ENCODE measurements at regions not wholly inside any gene's neighbourhood (a gene's known extent, or its start where the extent isn't known, plus 50 kb on each side); places are given as distances from the start of the nearest gene placed in this dataset.
"Not testable (repeated sequence)": the region's sequence is repeated elsewhere in the genome, so short reads cannot be mapped to it uniquely, and the experiment has no call there.

DNA sequence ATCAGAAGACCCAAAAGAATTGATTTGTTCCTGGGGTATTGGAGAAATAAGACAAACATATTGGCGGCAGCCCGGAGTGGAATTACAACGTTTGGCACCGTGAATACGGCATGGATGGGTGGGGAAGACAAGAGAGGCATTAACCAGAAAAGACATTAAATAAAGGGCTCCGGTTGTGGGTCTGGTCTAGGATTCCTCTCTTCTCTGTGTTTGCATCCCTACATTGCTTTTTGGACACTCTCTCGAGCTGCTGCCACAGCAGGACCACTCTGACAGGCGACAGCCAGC, 138.7 kb upstream of the PALM2AKAP2 start:
- Histone ChIP-seq H3K9me3 (replicated peaks in 1 of 3) (no peaks in the 10 kb centered on the region), H3K36me3 (replicated peaks in 1 of 2) (no peaks in the 10 kb centered on the region), H3K27ac (no peak overlapping the region), H3K27me3 (peaks cover 43% of the 10 kb centered on the region), H3K4me1 (replicated peaks in 1 of 2) (peaks cover 7 to 19% of the 10 kb centered on the region in 2 donors), H3K4me3 (peak overlapping the region in 1 of 4 donors; percentile 51)
- intact Hi-C loops (cut with DNase I), result loop anchor here in 1 of 2 donors (10.0 kb wide), 1 partner anchor 67 kb away; no protein-coding TSS in a partner anchor
- no peak for DNase-seq
- TF ChIP-seq, protein P1, sequence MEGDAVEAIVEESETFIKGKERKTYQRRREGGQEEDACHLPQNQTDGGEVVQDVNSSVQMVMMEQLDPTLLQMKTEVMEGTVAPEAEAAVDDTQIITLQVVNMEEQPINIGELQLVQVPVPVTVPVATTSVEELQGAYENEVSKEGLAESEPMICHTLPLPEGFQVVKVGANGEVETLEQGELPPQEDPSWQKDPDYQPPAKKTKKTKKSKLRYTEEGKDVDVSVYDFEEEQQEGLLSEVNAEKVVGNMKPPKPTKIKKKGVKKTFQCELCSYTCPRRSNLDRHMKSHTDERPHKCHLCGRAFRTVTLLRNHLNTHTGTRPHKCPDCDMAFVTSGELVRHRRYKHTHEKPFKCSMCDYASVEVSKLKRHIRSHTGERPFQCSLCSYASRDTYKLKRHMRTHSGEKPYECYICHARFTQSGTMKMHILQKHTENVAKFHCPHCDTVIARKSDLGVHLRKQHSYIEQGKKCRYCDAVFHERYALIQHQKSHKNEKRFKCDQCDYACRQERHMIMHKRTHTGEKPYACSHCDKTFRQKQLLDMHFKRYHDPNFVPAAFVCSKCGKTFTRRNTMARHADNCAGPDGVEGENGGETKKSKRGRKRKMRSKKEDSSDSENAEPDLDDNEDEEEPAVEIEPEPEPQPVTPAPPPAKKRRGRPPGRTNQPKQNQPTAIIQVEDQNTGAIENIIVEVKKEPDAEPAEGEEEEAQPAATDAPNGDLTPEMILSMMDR (IDR thresholded peaks at IDR 0.05), result no peak
- no peak for TF ChIP-seq POLR2A (IDR thresholded peaks at IDR 0.05)
- WGBS, 4 donors, result 27 to 35% (median 33%) methylated on average over 8 of the region's 8 CpGs

DNA sequence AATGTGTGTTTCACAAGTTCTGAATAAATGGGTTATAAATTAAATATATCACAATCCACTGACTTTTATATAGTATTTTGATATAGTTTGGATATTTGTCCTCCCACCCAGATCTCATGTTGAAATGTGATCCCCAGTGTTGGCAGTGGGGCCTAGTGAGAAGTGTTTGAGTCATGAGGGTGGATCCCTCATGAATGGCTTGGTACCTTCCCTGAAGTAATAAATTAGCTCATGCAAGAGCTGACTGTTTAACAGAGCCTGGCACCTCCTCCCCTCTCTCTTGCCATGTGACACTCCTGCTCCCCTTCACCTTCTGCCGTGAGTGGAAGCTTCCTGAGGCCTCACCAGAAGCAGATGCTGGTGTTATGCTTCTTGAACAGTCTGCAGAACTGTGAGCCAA, 127.9 kb upstream of the PALM2AKAP2 start:
- H3K27me3 ChIP-seq, result no peaks in the 10 kb centered on the region
- no peak overlapping the region for H3K4me3 ChIP-seq
- TF ChIP-seq, protein P1 (IDR thresholded peaks at IDR 0.05), result no peak
- no peak for TF ChIP-seq POLR2A (IDR thresholded peaks at IDR 0.05)
- no peak overlapping the region for H3K27ac ChIP-seq
- 73 to 95% (median 83%) methylated on average over 1 of the region's 1 CpG for WGBS, 4 donors
- no peaks in the 10 kb centered on the region for H3K9me3 ChIP-seq (replicated peaks in 1 of 3)
- intact Hi-C loops (cut with DNase I), result no loop called here
- no peaks in the 10 kb centered on the region for H3K36me3 ChIP-seq (replicated peaks in 1 of 2)
- H3K4me1 ChIP-seq (replicated peaks in 1 of 2), result no peaks in the 10 kb centered on the region
- DNase-seq, result no peak

DNA sequence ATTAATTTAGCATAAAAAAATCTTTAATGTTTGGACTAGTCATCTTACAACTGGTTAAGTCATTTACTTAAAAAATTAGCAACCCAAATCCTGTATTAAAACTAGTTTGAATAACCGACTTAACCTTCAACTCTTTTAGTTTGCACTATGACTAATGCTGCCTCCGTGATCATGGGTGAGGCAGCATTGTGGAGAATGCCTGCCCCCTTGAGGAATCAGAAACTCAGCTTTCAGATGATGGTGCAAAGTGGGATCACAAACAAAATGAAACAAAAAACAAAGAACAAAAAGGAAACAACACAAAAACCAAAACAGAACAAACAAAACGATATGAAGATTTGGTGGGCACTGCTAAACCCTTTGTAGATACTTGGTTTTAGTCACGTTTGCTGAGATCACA, 127.0 kb upstream of the PALM2AKAP2 start:
- Histone ChIP-seq H3K27ac (no peak overlapping the region), H3K9me3 (replicated peaks in 1 of 3) (no peaks in the 10 kb centered on the region), H3K27me3 (no peaks in the 10 kb centered on the region), H3K36me3 (replicated peaks in 1 of 2) (no peaks in the 10 kb centered on the region), H3K4me3 (no peak overlapping the region), H3K4me1 (replicated peaks in 1 of 2) (no peaks in the 10 kb centered on the region)
- peak in 5 of 7 donors; percentile 21 to 41 (median 31) for DNase-seq
- intact Hi-C loops (cut with DNase I), result no loop called here
- TF ChIP-seq, protein P1 (IDR thresholded peaks at IDR 0.05), result peak in 5 of 6 experiments; percentile 33 to 52 (median 44)
- TF ChIP-seq POLR2A (IDR thresholded peaks at IDR 0.05), result no peak
- 16 to 30% (median 25%) methylated on average over 4 of the region's 4 CpGs for WGBS, 4 donors

DNA sequence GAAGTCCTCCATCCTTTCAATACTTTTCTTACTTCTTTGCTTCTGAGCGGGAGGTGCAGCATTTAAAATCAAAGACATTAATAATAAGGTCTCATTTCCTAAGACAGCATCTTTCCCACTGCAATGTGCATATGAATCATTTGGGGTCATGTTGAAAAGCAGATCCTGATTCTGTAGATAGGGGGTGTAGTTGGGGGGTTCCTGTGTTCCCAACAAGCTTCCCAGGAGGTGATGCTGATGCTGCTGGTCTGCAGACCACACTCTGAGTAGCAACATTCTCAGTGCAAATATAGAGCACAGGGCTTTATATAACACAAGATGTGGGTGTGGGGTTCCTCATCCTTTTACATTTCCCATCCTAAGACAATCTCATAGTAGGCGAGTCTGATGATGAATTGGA, 126.5 kb upstream of the PALM2AKAP2 start:
- H3K36me3 ChIP-seq (replicated peaks in 1 of 2), result no peaks in the 10 kb centered on the region
- H3K9me3 ChIP-seq (replicated peaks in 1 of 3), result no peaks in the 10 kb centered on the region
- no peak overlapping the region for H3K27ac ChIP-seq
- H3K4me1 ChIP-seq (replicated peaks in 1 of 2), result no peaks in the 10 kb centered on the region
- intact Hi-C loops (cut with DNase I), result no loop called here
- no peak for DNase-seq
- TF ChIP-seq, protein P1 (IDR thresholded peaks at IDR 0.05), result no peak
- no peak for TF ChIP-seq POLR2A (IDR thresholded peaks at IDR 0.05)
- WGBS, 4 donors, result 61 to 74% (median 72%) methylated on average over 2 of the region's 2 CpGs
- H3K4me3 ChIP-seq, result no peak overlapping the region
- H3K27me3 ChIP-seq, result no peaks in the 10 kb centered on the region

DNA sequence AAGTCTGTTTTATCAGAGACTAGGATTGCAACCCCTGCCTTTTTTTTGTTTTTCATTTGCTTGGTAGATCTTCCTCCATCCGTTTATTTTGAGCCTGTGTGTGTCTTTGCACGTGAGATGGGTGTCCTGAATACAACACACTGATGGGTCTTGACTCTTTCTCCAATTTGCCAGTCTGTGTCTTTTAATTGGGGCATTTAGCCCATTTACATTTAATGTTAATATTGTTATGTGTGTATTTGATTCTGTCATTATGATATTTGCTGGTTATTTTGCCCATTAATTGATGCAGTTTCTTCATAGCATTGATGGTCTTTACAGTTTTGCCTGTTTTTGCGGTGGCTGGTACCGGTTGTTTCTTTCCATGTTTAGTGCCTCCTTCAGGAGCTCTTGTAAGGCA, 116.0 kb upstream of the PALM2AKAP2 start:
- DNase-seq; H3K36me3 ChIP-seq (replicated peaks in 1 of 2); H3K4me1 ChIP-seq (replicated peaks in 1 of 2); H3K27ac ChIP-seq; H3K27me3 ChIP-seq; H3K4me3 ChIP-seq; intact Hi-C loops (cut with DNase I); H3K9me3 ChIP-seq (replicated peaks in 1 of 3): not testable (repeated sequence)
- 78 to 88% (median 82%) methylated on average over 4 of the region's 4 CpGs for WGBS, 4 donors

DNA sequence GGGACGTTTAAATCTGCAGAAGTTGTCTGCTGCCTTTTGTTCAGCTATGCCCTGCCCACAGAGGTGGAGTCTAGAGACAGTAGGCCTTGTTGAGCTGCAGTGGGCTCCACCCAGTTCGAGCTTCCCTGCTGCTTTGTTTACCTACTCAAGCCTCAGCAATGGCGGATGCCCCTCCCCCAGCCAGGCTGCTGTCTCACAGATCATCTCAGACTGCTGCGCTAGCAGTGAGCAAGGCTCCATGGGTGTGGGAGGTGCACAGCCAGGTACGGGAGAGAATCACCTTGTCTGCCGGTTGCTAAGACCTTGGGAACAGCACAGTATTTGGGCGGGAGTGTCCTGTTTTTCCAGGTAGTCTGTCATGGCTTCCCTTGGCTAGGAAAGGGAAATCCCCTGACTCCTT, 114.3 kb upstream of the PALM2AKAP2 start:
- H3K9me3 ChIP-seq (replicated peaks in 1 of 3); DNase-seq; H3K4me3 ChIP-seq; H3K27ac ChIP-seq; H3K27me3 ChIP-seq; H3K4me1 ChIP-seq (replicated peaks in 1 of 2); intact Hi-C loops (cut with DNase I); H3K36me3 ChIP-seq (replicated peaks in 1 of 2): not testable (repeated sequence)
- 64 to 70% (median 68%) methylated on average over 4 to 7 of the region's 7 CpGs for WGBS, 4 donors
